ENCODE measurements at regions not wholly inside any gene's neighbourhood (a gene's known extent, or its start where the extent isn't known, plus 50 kb on each side); places are given as distances from the start of the nearest gene placed in this dataset.

- no peak for TF ChIP-seq EZH2phosphoT487 (conservative IDR thresholded peaks at IDR 0.05; ENCODE audit: low read length)
- TF ChIP-seq, protein P1, sequence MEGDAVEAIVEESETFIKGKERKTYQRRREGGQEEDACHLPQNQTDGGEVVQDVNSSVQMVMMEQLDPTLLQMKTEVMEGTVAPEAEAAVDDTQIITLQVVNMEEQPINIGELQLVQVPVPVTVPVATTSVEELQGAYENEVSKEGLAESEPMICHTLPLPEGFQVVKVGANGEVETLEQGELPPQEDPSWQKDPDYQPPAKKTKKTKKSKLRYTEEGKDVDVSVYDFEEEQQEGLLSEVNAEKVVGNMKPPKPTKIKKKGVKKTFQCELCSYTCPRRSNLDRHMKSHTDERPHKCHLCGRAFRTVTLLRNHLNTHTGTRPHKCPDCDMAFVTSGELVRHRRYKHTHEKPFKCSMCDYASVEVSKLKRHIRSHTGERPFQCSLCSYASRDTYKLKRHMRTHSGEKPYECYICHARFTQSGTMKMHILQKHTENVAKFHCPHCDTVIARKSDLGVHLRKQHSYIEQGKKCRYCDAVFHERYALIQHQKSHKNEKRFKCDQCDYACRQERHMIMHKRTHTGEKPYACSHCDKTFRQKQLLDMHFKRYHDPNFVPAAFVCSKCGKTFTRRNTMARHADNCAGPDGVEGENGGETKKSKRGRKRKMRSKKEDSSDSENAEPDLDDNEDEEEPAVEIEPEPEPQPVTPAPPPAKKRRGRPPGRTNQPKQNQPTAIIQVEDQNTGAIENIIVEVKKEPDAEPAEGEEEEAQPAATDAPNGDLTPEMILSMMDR (IDR thresholded peaks at IDR 0.05; ENCODE audit: insufficient read depth, low read length, poor library complexity, severe bottlenecking): no peak
- Histone ChIP-seq H3K4me2 (ENCODE audit: low read depth, low read length, poor library complexity, severe bottlenecking) (no peak overlapping the region), H3K4me3 (ENCODE audit: insufficient read depth, low read length, poor library complexity, severe bottlenecking) (no peak overlapping the region), H3K36me3 (ENCODE audit: low read length) (no peaks in the 10 kb centered on the region), H3K79me2 (ENCODE audit: insufficient read depth, low read length) (no peaks in the 10 kb centered on the region), H3K27ac (ENCODE audit: low read depth, low read length) (no peak overlapping the region), H3K9me2 (replicated peaks; ENCODE audit: insufficient read depth, low read length) (no peaks in the 10 kb centered on the region), H2AFZ (ENCODE audit: low read depth, low read length, severe bottlenecking) (no peak overlapping the region), H3K9ac (ENCODE audit: low read length) (no peak overlapping the region), H3K27me3 (ENCODE audit: low read length) (no peaks in the 10 kb centered on the region), H3K9me3 (ENCODE audit: insufficient read depth, low read length) (no peaks in the 10 kb centered on the region), H3F3A (ENCODE audit: insufficient read depth) (no peaks in the 10 kb centered on the region), H4K20me1 (ENCODE audit: low read depth, low read length) (no peaks in the 10 kb centered on the region)
These were observed 51.3 kb upstream of the KLF6 start for GRCh38 chr10:3836222-3836820.

DNA sequence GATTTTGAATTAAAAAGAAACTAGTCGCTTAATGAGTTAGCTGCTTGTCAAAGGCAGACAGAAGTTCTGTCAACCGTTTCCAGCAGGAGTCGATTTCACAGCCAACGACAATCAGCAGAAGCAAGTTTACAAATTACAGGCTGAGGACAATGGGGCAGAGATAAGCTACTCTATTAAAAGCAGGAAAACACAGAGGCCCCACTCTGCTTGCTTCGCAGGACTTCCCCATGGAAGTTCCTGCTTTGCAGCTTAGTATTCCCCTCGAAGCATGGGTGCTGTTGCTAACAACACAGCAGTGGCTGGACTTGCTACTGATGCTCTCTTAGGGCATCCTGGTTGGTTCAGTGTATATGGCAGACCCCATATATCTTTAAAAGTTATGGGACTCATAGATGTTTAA is 50.8 kb upstream of the KLF6 start:
- no peak overlapping the region for H2AFZ ChIP-seq (ENCODE audit: low read depth, low read length, severe bottlenecking)
- H3K4me3 ChIP-seq (ENCODE audit: insufficient read depth, low read length, poor library complexity, severe bottlenecking): no peak overlapping the region

GRCh38 chr10:3834947-3835346 is 49.9 kb upstream of the KLF6 start:
- Histone ChIP-seq H3K27me3 (ENCODE audit: low read length) (no peaks in the 10 kb centered on the region), H3K36me3 (ENCODE audit: low read length) (no peaks in the 10 kb centered on the region), H2AFZ (ENCODE audit: low read depth, low read length, severe bottlenecking) (no peak overlapping the region), H3K4me3 (ENCODE audit: insufficient read depth, low read length, poor library complexity, severe bottlenecking) (no peak overlapping the region), H3K9me2 (replicated peaks; ENCODE audit: insufficient read depth, low read length) (no peaks in the 10 kb centered on the region), H3K79me2 (ENCODE audit: insufficient read depth, low read length) (no peaks in the 10 kb centered on the region), H3F3A (ENCODE audit: insufficient read depth) (no peaks in the 10 kb centered on the region), H4K20me1 (ENCODE audit: low read depth, low read length) (no peaks in the 10 kb centered on the region), H3K9ac (ENCODE audit: low read length) (no peak overlapping the region), H3K9me3 (ENCODE audit: insufficient read depth, low read length) (no peaks in the 10 kb centered on the region), H3K27ac (ENCODE audit: low read depth, low read length) (no peak overlapping the region), H3K4me2 (ENCODE audit: low read depth, low read length, poor library complexity, severe bottlenecking) (no peak overlapping the region)
- TF ChIP-seq EZH2phosphoT487 (conservative IDR thresholded peaks at IDR 0.05; ENCODE audit: low read length): no peak
- TF ChIP-seq, protein P1 (IDR thresholded peaks at IDR 0.05; ENCODE audit: insufficient read depth, low read length, poor library complexity, severe bottlenecking): no peak

More for the DNA sequence above, 50.8 kb upstream of the KLF6 start:
- Histone ChIP-seq H3K9me3 (ENCODE audit: insufficient read depth, low read length) (no peaks in the 10 kb centered on the region), H3K79me2 (ENCODE audit: insufficient read depth, low read length) (no peaks in the 10 kb centered on the region), H3K4me2 (ENCODE audit: low read depth, low read length, poor library complexity, severe bottlenecking) (no peak overlapping the region), H3K27me3 (ENCODE audit: low read length) (no peaks in the 10 kb centered on the region), H3K27ac (ENCODE audit: low read depth, low read length) (no peak overlapping the region), H3K9me2 (replicated peaks; ENCODE audit: insufficient read depth, low read length) (no peaks in the 10 kb centered on the region), H3K9ac (ENCODE audit: low read length) (no peak overlapping the region), H3F3A (ENCODE audit: insufficient read depth) (no peaks in the 10 kb centered on the region), H3K36me3 (ENCODE audit: low read length) (no peaks in the 10 kb centered on the region), H4K20me1 (ENCODE audit: low read depth, low read length) (no peaks in the 10 kb centered on the region)
- TF ChIP-seq, protein P1 (IDR thresholded peaks at IDR 0.05; ENCODE audit: insufficient read depth, low read length, poor library complexity, severe bottlenecking): no peak
- TF ChIP-seq EZH2phosphoT487 (conservative IDR thresholded peaks at IDR 0.05; ENCODE audit: low read length): no peak
